Mammary epithelial cell (primary cell): ENCODE measurements at regions not wholly inside any gene's neighbourhood (a gene's known extent, or its start where the extent isn't known, plus 50 kb on each side); places are given as distances from the start of the nearest gene placed in this dataset.

Experiments
- CTCF ChIP-seq, 2 donors: IDR thresholded peaks in 1 of 2; conservative IDR thresholded peaks in 1 of 2; 2 replicates each; pipeline ENCODE4 v1.5.1; 2011 to 2012; ENCODE audit warnings: inconsistent platforms in 2 of 2, low read length in 2 of 2, mild to moderate bottlenecking in 2 of 2, control low read depth in 1 of 2, low read depth in 1 of 2; ENCODE audit not compliant: insufficient read depth in 1 of 2; ENCODE audit errors: extremely low read depth in 1 of 2
- EZH2 ChIP-seq: IDR thresholded peaks from 2 replicates; pipeline ENCODE4 v1.6.1; 2012; ENCODE audit warnings: low read length, inconsistent platforms, borderline replicate concordance

- no peak for TF ChIP-seq CTCF (conservative IDR thresholded peaks at IDR 0.05 in 1 of 2, IDR thresholded peaks at IDR 0.05 in 1 of 2; ENCODE audit: extremely low read depth in 1 of 2, insufficient read depth in 1 of 2, low read depth in 1 of 2, low read length in 2 of 2)
- TF ChIP-seq EZH2: no peak
Measured at GRCh38 chr5:53406630-53407316, 73.7 kb upstream of the FST start.
